ENCODE measurements at regions not wholly inside any gene's neighbourhood (a gene's known extent, or its start where the extent isn't known, plus 50 kb on each side); places are given as distances from the start of the nearest gene placed in this dataset.

GRCh38 chr2:221657806-221658205 is 85.7 kb upstream of the EPHA4 start:
- TF ChIP-seq EZH2 (IDR thresholded peaks at IDR 0.05; ENCODE audit: low read length, missing control alignments) (no peak), CTCF (conservative IDR thresholded peaks at IDR 0.05 in 1 of 2, IDR thresholded peaks at IDR 0.05 in 1 of 2; ENCODE audit: low read depth in 1 of 2, low read length in 2 of 2) (no peak)
